ENCODE measurements at regions not wholly inside any gene's neighbourhood (a gene's known extent, or its start where the extent isn't known, plus 50 kb on each side); places are given as distances from the start of the nearest gene placed in this dataset.

GRCh38 chr12:111069886-111070285, 149.5 kb upstream of the MYL2 start:
- DNase-seq = no peak

GRCh38 chr12:111068290-111068689, 147.9 kb upstream of the MYL2 start:
- peak; percentile 8 for DNase-seq

- no peak for DNase-seq
These were observed 147.1 kb upstream of the MYL2 start for GRCh38 chr12:111067498-111067897.

- no peak for DNase-seq
These were observed 146.5 kb upstream of the MYL2 start for GRCh38 chr12:111066744-111067437.

- no peak for DNase-seq
These were observed 144.6 kb upstream of the MYL2 start for GRCh38 chr12:111064982-111065381.

- no peak for DNase-seq
These were observed 143.8 kb upstream of the MYL2 start for GRCh38 chr12:111064154-111064553.

GRCh38 chr12:111063295-111064026, 143.1 kb upstream of the MYL2 start:
- no peak for DNase-seq

GRCh38 chr12:111057701-111058425, 137.5 kb upstream of the MYL2 start:
- no peak for DNase-seq

GRCh38 chr12:111056618-111057521, 136.5 kb upstream of the MYL2 start:
- no peak for DNase-seq

- DNase-seq = no peak
These were observed 135.0 kb upstream of the MYL2 start for GRCh38 chr12:111055181-111055880.

GRCh38 chr12:111048991-111049390, 128.6 kb upstream of the MYL2 start:
- no peak for DNase-seq

GRCh38 chr12:111046896-111047295, 126.5 kb upstream of the MYL2 start:
- DNase-seq = no peak

- DNase-seq = no peak
These were observed 125.6 kb upstream of the MYL2 start for GRCh38 chr12:111045941-111046340.

GRCh38 chr12:111041091-111041490, 120.7 kb upstream of the MYL2 start:
- no peak for DNase-seq

GRCh38 chr12:111040690-111041089, 120.3 kb upstream of the MYL2 start:
- no peak for DNase-seq

- no peak for DNase-seq
These were observed 118.6 kb upstream of the MYL2 start for GRCh38 chr12:111038941-111039340.

- DNase-seq = no peak
These were observed 117.7 kb upstream of the MYL2 start for GRCh38 chr12:111038077-111038476.

GRCh38 chr12:111037047-111037446, 116.7 kb upstream of the MYL2 start:
- DNase-seq = no peak

GRCh38 chr12:111035578-111036301, 115.4 kb upstream of the MYL2 start:
- no peak for DNase-seq

- DNase-seq = no peak
These were observed 114.7 kb upstream of the MYL2 start for GRCh38 chr12:111034886-111035577.
